Thyroid gland (tissue), 4 donors: ENCODE measurements at regions not wholly inside any gene's neighbourhood (a gene's known extent, or its start where the extent isn't known, plus 50 kb on each side); places are given as distances from the start of the nearest gene placed in this dataset.

Experiments used
- DNase-seq, 2 donors: peaks; one replicate each; pipeline ENCODE4 v3.0.0-alpha.2; 2019
- H3K27ac ChIP-seq, 3 donors: fragments of 200-600 bp; sonication (generic); 1 replicate in 2 of 3; 2 replicates in 1 of 3; pipeline ENCODE4 v1.5.1; 2016 to 2019; ENCODE audit warnings: mild to moderate bottlenecking in 1 of 3, moderate library complexity in 1 of 3
- H3K27me3 ChIP-seq: fragments of 200-600 bp; sonication (generic); one replicate; pipeline ENCODE4 v1.5.1; 2019
- H3K36me3 ChIP-seq, 2 donors: fragments of 200-600 bp; sonication (generic); one replicate each; pipeline ENCODE4 v1.5.1; 2016 to 2019
- H3K4me1 ChIP-seq, 2 donors: fragments of 200-600 bp; sonication (generic); one replicate each; pipeline ENCODE4 v1.5.1; 2017 to 2019
- H3K4me3 ChIP-seq, 3 donors: fragments of 200-600 bp; sonication (generic); replicated peaks in 1 of 3; 1 replicate in 2 of 3; 2 replicates in 1 of 3; pipeline ENCODE4 v1.5.1; 2016; ENCODE audit warnings: mild to moderate bottlenecking in 1 of 3
- H3K9me3 ChIP-seq: fragments of 200-600 bp; sonication (generic); one replicate; pipeline ENCODE4 v1.5.1; 2017
- POLR2A ChIP-seq, 2 donors: fragments of 450-650 bp; IDR thresholded peaks; one replicate each; pipeline ENCODE4 v1.6.1; 2017; ENCODE audit warnings: antibody characterized with exemption in 2 of 2, mild to moderate bottlenecking in 2 of 2, moderate library complexity in 1 of 2
- WGBS, 2 donors: methylation state at CpG; one replicate each; pipeline ENCODE4 v1.1.5; 2017; 5-methylcytosine and 5-hydroxymethylcytosine counted together
- intact Hi-C: fragments of 100-400 bp; cut with DNase I; formaldehyde crosslinking; loops from one replicate; pipeline ENCODE4 v1.15.1; 2023
- TF ChIP-seq, protein P1 (sequence below), 6 experiments: fragments of 200-600 bp in 3 of 6; fragments of 450-650 bp in 3 of 6; sonication (generic) in 3 of 6; IDR thresholded peaks; one replicate each; pipeline ENCODE4 v1.5.1; 2016 to 2019; ENCODE audit warnings: antibody characterized with exemption in 6 of 6, mild to moderate bottlenecking in 2 of 6, inconsistent platforms in 1 of 6, moderate library complexity in 1 of 6

DNA sequence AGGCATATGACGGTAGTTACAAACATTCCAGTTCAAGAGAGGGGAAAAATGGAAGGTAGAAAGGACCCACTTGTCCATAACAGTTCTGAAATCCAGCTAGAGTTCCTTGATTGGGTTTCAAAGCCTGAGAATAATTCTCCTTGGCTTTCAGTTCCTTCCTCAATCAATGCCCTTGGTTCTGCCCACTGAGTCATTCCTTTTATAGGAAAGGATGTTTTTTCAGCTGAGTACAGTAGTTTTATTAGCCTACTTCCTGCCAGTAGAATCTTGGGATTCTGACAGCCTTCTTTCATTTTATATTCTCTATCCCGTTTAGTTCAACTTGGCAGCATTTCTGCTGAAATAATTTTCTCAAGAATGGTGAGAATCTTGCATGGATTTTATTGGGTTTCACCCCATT is 386.9 kb upstream of the SMC2 start:
- Histone ChIP-seq H3K4me3 (no peak overlapping the region), H3K9me3 (no peaks in the 10 kb centered on the region), H3K27ac (no peak overlapping the region), H3K27me3 (no peaks in the 10 kb centered on the region), H3K4me1 (no peaks in the 10 kb centered on the region), H3K36me3 (no peaks in the 10 kb centered on the region)
- no peak for TF ChIP-seq POLR2A (IDR thresholded peaks at IDR 0.05)
- TF ChIP-seq, protein P1, sequence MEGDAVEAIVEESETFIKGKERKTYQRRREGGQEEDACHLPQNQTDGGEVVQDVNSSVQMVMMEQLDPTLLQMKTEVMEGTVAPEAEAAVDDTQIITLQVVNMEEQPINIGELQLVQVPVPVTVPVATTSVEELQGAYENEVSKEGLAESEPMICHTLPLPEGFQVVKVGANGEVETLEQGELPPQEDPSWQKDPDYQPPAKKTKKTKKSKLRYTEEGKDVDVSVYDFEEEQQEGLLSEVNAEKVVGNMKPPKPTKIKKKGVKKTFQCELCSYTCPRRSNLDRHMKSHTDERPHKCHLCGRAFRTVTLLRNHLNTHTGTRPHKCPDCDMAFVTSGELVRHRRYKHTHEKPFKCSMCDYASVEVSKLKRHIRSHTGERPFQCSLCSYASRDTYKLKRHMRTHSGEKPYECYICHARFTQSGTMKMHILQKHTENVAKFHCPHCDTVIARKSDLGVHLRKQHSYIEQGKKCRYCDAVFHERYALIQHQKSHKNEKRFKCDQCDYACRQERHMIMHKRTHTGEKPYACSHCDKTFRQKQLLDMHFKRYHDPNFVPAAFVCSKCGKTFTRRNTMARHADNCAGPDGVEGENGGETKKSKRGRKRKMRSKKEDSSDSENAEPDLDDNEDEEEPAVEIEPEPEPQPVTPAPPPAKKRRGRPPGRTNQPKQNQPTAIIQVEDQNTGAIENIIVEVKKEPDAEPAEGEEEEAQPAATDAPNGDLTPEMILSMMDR (IDR thresholded peaks at IDR 0.05) = no peak
- intact Hi-C loops = no loop called here
- WGBS, 2 donors = 70 to 72% methylated on average over 2 of the region's 2 CpGs
- no peak for DNase-seq

DNA sequence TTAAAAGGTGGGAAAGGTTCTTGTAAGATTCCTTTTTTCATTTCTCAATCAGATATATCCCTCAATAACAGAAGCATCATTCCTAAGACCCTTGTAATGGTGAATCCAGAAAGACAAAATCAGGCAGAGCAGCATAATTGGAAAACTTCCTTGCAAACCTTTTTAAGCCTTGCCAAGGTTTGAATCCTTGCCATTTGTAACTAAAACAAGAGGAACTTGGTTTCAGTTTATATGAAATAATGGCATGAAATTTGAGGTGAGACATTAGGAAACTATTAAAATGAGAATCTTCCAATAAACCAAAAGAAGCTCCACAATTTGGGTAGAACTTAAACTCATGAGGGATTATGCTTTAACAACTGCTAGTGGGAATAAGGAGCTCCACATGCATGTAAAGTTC is 384.7 kb upstream of the SMC2 start:
- intact Hi-C loops = no loop called here
- DNase-seq = no peak
- Histone ChIP-seq H3K4me1 (no peaks in the 10 kb centered on the region), H3K9me3 (no peaks in the 10 kb centered on the region), H3K4me3 (no peak overlapping the region), H3K27me3 (no peaks in the 10 kb centered on the region), H3K27ac (no peak overlapping the region), H3K36me3 (no peaks in the 10 kb centered on the region)
- TF ChIP-seq, protein P1 (IDR thresholded peaks at IDR 0.05) = no peak
- TF ChIP-seq POLR2A (IDR thresholded peaks at IDR 0.05) = no peak

- H3K27me3 ChIP-seq = no peaks in the 10 kb centered on the region
Measured at GRCh38 chr9:103713631-103714030, 380.5 kb upstream of the SMC2 start.

DNA sequence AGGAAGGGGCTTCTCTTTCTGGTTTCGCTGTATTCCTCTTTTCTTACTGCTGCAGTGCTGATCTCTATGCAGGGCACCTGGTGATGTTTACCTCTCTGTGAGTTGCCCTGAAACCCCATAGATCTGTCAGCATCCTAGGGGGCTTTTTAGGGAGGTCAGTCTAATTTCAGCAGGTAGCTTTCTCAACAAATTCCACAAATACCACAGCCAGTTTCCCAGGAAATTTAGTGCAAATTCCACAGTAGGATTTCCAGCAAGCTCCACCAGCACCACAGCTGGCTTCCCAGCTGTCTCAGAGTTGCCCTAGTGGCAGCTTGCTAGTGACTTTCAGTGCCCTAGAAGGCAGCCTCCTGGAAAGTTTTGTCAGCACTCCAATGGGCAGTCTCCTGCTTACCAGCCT is 379.1 kb upstream of the SMC2 start:
- H3K4me1 ChIP-seq = no peaks in the 10 kb centered on the region
- WGBS, 2 donors = 78 to 90% methylated on average over 1 of the region's 1 CpG
- no peaks in the 10 kb centered on the region for H3K36me3 ChIP-seq
- no peaks in the 10 kb centered on the region for H3K9me3 ChIP-seq
- H3K27ac ChIP-seq = no peak overlapping the region
- H3K4me3 ChIP-seq = no peak overlapping the region
- intact Hi-C loops = no loop called here
- DNase-seq = no peak
- no peaks in the 10 kb centered on the region for H3K27me3 ChIP-seq
- TF ChIP-seq POLR2A (IDR thresholded peaks at IDR 0.05) = no peak
- TF ChIP-seq, protein P1 (IDR thresholded peaks at IDR 0.05) = no peak

More at GRCh38 chr9:103713631-103714030, 380.5 kb upstream of the SMC2 start:
- WGBS, 2 donors = 87 to 88% methylated on average over 3 of the region's 3 CpGs
- Histone ChIP-seq H3K36me3 (no peaks in the 10 kb centered on the region), H3K4me1 (no peaks in the 10 kb centered on the region), H3K27ac (no peak overlapping the region), H3K4me3 (no peak overlapping the region), H3K9me3 (no peaks in the 10 kb centered on the region)
- no peak for DNase-seq
- intact Hi-C loops = no loop called here
- no peak for TF ChIP-seq POLR2A (IDR thresholded peaks at IDR 0.05)
- TF ChIP-seq, protein P1 (IDR thresholded peaks at IDR 0.05) = no peak

DNA sequence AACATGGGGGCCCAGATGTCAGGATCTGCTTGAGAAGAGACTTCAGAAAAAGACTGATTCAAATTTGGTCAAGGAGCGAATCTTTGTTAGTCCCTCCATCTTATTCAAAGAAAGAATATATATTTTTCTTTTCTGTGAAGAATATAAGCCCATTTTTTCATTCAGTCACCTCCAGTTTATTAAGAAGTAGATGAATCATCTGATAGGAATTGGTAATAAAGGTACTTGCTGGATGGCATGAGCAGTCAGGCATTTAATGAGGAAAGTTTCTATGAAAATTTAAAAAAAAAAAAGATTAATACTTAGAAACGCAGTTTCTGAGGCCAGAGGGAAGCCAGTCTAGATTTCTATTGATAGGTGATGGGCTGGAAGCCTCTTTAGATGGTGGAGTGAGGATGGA is 373.1 kb upstream of the SMC2 start:
- H3K9me3 ChIP-seq = no peaks in the 10 kb centered on the region
- no peaks in the 10 kb centered on the region for H3K4me1 ChIP-seq
- no peak for DNase-seq
- H3K27me3 ChIP-seq = no peaks in the 10 kb centered on the region
- H3K27ac ChIP-seq = no peak overlapping the region
- 79 to 89% methylated on average over 2 of the region's 2 CpGs for WGBS, 2 donors
- no peak overlapping the region for H3K4me3 ChIP-seq
- intact Hi-C loops = no loop called here
- H3K36me3 ChIP-seq = no peaks in the 10 kb centered on the region
- TF ChIP-seq, protein P1 (IDR thresholded peaks at IDR 0.05) = no peak
- TF ChIP-seq POLR2A (IDR thresholded peaks at IDR 0.05) = no peak
